Body of pancreas (tissue), 4 donors: ENCODE measurements at regions not wholly inside any gene's neighbourhood (a gene's known extent, or its start where the extent isn't known, plus 50 kb on each side); places are given as distances from the start of the nearest gene placed in this dataset.

Experiments used
- POLR2A ChIP-seq, 3 donors: fragments of 450-650 bp; IDR thresholded peaks; one replicate each; pipeline ENCODE4 v1.6.1; 2016; ENCODE audit warnings: antibody characterized with exemption in 3 of 3, mild to moderate bottlenecking in 2 of 3
- TF ChIP-seq, protein P1 (sequence below), 7 experiments: fragments of 450-650 bp in 4 of 7; fragments of 200-600 bp in 3 of 7; sonication (generic) in 3 of 7; IDR thresholded peaks; one replicate each; pipeline ENCODE4 v1.5.1; 2016 to 2019; ENCODE audit warnings: antibody characterized with exemption in 7 of 7

DNA sequence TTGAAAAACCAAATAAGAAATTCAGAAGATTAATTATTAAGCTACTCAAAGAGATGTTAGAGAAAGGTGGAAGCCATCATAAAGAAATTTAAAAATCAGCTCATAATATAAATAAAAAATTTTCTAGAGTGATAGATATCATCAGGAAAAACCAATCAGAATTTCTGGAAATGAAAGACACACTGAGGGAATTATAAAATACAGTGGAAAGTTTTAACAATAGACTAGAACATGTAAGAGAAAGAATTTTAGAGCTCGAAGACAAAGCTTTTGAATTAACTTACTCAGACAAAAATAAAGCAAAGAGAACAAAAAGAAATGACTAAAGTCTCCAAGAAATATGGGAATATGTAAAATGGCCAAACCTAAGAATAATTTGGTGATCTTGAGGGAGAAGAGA lies 1926.9 kb upstream of the RAG2 start:
- TF ChIP-seq, protein P1, sequence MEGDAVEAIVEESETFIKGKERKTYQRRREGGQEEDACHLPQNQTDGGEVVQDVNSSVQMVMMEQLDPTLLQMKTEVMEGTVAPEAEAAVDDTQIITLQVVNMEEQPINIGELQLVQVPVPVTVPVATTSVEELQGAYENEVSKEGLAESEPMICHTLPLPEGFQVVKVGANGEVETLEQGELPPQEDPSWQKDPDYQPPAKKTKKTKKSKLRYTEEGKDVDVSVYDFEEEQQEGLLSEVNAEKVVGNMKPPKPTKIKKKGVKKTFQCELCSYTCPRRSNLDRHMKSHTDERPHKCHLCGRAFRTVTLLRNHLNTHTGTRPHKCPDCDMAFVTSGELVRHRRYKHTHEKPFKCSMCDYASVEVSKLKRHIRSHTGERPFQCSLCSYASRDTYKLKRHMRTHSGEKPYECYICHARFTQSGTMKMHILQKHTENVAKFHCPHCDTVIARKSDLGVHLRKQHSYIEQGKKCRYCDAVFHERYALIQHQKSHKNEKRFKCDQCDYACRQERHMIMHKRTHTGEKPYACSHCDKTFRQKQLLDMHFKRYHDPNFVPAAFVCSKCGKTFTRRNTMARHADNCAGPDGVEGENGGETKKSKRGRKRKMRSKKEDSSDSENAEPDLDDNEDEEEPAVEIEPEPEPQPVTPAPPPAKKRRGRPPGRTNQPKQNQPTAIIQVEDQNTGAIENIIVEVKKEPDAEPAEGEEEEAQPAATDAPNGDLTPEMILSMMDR (IDR thresholded peaks at IDR 0.05) = no peak
- no peak for TF ChIP-seq POLR2A (IDR thresholded peaks at IDR 0.05)
